Naive thymus-derived CD8-positive, alpha-beta T cell (primary cell): ENCODE measurements at regions not wholly inside any gene's neighbourhood (a gene's known extent, or its start where the extent isn't known, plus 50 kb on each side); places are given as distances from the start of the nearest gene placed in this dataset.
"Not testable (repeated sequence)": the region's sequence is repeated elsewhere in the genome, so short reads cannot be mapped to it uniquely, and the experiment has no call there.

Source experiments
- ATAC-seq, 2 donors: fragments of 150-1000 bp; cut with Tn5 transposase in 1 of 2; sonication (Bioruptor Pico), chemical (Tn5 transposase) in 1 of 2; 1 replicate in 1 of 2; 2 replicates in 1 of 2; pipeline ENCODE4 v1.10.0; 2021; ENCODE audit warnings: mild to moderate bottlenecking in 2 of 2, moderate library complexity in 2 of 2
- POLR2A ChIA-PET: fragments of 350-600 bp; sonication (Branson Sonifier 250); formaldehyde crosslinking; loops from one replicate; lab custom pipeline; 2021; ENCODE audit warnings: antibody characterized with exemption; lab: Charles Lee
- DNase-seq, 10 donors: peaks; one replicate each; pipeline versions ENCODE4 v3.0.0 to v3.0.0-alpha.2; 2020 to 2022
- H3K27ac Mint-ChIP-seq, 10 donors: one replicate each; pipeline ENCODE4 v1.8.0; 2020 to 2022; ENCODE audit warnings: mild to moderate bottlenecking in 10 of 10, mixed read lengths in 10 of 10, moderate library complexity in 4 of 10, inconsistent platforms in 1 of 10
- H3K27me3 Mint-ChIP-seq, 5 donors: one replicate each; pipeline ENCODE4 v1.8.0; 2021 to 2022; ENCODE audit warnings: mixed read lengths in 5 of 5
- H3K36me3 Mint-ChIP-seq, 3 donors: one replicate each; pipeline ENCODE4 v1.8.0; 2020 to 2022; ENCODE audit warnings: mixed read lengths in 3 of 3, mild to moderate bottlenecking in 2 of 3, inconsistent platforms in 1 of 3
- H3K4me1 Mint-ChIP-seq, 4 donors: one replicate each; pipeline ENCODE4 v1.8.0; 2021 to 2022; ENCODE audit warnings: mixed read lengths in 4 of 4
- H3K4me3 Mint-ChIP-seq, 10 donors: one replicate each; pipeline ENCODE4 v1.8.0; 2020 to 2022; ENCODE audit warnings: mild to moderate bottlenecking in 10 of 10, mixed read lengths in 10 of 10, moderate library complexity in 6 of 10, inconsistent platforms in 1 of 10
- H3K9me3 Mint-ChIP-seq, 9 donors: one replicate each; pipeline ENCODE4 v1.8.0; 2020 to 2022; ENCODE audit warnings: mixed read lengths in 9 of 9, mild to moderate bottlenecking in 3 of 9, inconsistent platforms in 1 of 9, moderate library complexity in 1 of 9

GRCh38 chr2:118440404-118441098 lies 352.3 kb downstream of the INSIG2 start:
- Mint-ChIP-seq H3K4me3 (no peak overlapping the region), H3K36me3 (no peaks in the 10 kb centered on the region), H3K9me3 (no peaks in the 10 kb centered on the region), H3K4me1 (no peaks in the 10 kb centered on the region), H3K27ac (no peak overlapping the region), H3K27me3 (peaks cover 1 to 32% (median 8%) of the 10 kb centered on the region in 5 donors)
- POLR2A ChIA-PET, result no interaction called here
- DNase-seq (no peak), ATAC-seq (no peak)

GRCh38 chr2:118437501-118437900 lies 349.2 kb downstream of the INSIG2 start:
- DNase-seq (no peak), ATAC-seq (no peak)
- no peaks in the 10 kb centered on the region for H3K4me1 Mint-ChIP-seq
- no peaks in the 10 kb centered on the region for H3K36me3 Mint-ChIP-seq
- no peak overlapping the region for H3K27ac Mint-ChIP-seq
- H3K4me3 Mint-ChIP-seq, result no peak overlapping the region
- peaks cover 1 to 54% (median 12%) of the 10 kb centered on the region in 5 donors for H3K27me3 Mint-ChIP-seq
- POLR2A ChIA-PET, result no interaction called here
- no peaks in the 10 kb centered on the region for H3K9me3 Mint-ChIP-seq

GRCh38 chr2:118431997-118432396 lies 343.7 kb downstream of the INSIG2 start:
- no peak overlapping the region for H3K4me3 Mint-ChIP-seq
- POLR2A ChIA-PET, result no interaction called here
- ATAC-seq, result no peak
- DNase-seq, result no peak
- no peak overlapping the region for H3K27ac Mint-ChIP-seq
- peaks cover 5 to 53% (median 10%) of the 10 kb centered on the region in 5 donors for H3K27me3 Mint-ChIP-seq
- H3K9me3 Mint-ChIP-seq, result peaks cover 0 to 10% (median 0%) of the 10 kb centered on the region in 9 donors
- H3K36me3 Mint-ChIP-seq, result no peaks in the 10 kb centered on the region
- no peaks in the 10 kb centered on the region for H3K4me1 Mint-ChIP-seq

- no peak overlapping the region for H3K4me3 Mint-ChIP-seq
- H3K27me3 Mint-ChIP-seq, result peaks cover 5 to 53% (median 10%) of the 10 kb centered on the region in 5 donors
- no peaks in the 10 kb centered on the region for H3K4me1 Mint-ChIP-seq
- POLR2A ChIA-PET, result no interaction called here
- no peaks in the 10 kb centered on the region for H3K36me3 Mint-ChIP-seq
- no peak for DNase-seq
- H3K27ac Mint-ChIP-seq, result no peak overlapping the region
- H3K9me3 Mint-ChIP-seq, result peaks cover 0 to 10% (median 0%) of the 10 kb centered on the region in 9 donors
- no peak for ATAC-seq
These were observed 343.3 kb downstream of the INSIG2 start for GRCh38 chr2:118431586-118431985.

GRCh38 chr2:118431165-118431517 lies 342.9 kb downstream of the INSIG2 start:
- Mint-ChIP-seq H3K36me3 (no peaks in the 10 kb centered on the region), H3K4me1 (no peaks in the 10 kb centered on the region), H3K27me3 (peaks cover 5 to 53% (median 10%) of the 10 kb centered on the region in 5 donors), H3K4me3 (no peak overlapping the region), H3K27ac (no peak overlapping the region), H3K9me3 (peaks cover 0 to 10% (median 1%) of the 10 kb centered on the region in 9 donors)
- ATAC-seq, result no peak
- no peak for DNase-seq
- POLR2A ChIA-PET, result no interaction called here

- no peaks in the 10 kb centered on the region for H3K36me3 Mint-ChIP-seq
These were observed 342.4 kb downstream of the INSIG2 start for GRCh38 chr2:118430510-118431164.

GRCh38 chr2:118425191-118425590 lies 336.9 kb downstream of the INSIG2 start:
- POLR2A ChIA-PET, result no interaction called here
- H3K27me3 Mint-ChIP-seq, result peaks cover 5 to 49% (median 8%) of the 10 kb centered on the region in 5 donors
- H3K36me3 Mint-ChIP-seq, result peaks cover 0 to 4% (median 0%) of the 10 kb centered on the region in 3 donors
- ATAC-seq (no peak), DNase-seq (no peak)
- H3K4me3 Mint-ChIP-seq, result no peak overlapping the region
- H3K4me1 Mint-ChIP-seq, result no peaks in the 10 kb centered on the region
- H3K27ac Mint-ChIP-seq, result peak overlapping the region in 1 of 10 donors; percentile 41
- peaks cover 0 to 20% (median 5%) of the 10 kb centered on the region in 9 donors for H3K9me3 Mint-ChIP-seq

More at GRCh38 chr2:118430510-118431164, 342.4 kb downstream of the INSIG2 start:
- ATAC-seq (no peak), DNase-seq (no peak)
- Mint-ChIP-seq H3K4me3 (no peak overlapping the region), H3K9me3 (peaks cover 0 to 10% (median 1%) of the 10 kb centered on the region in 9 donors), H3K4me1 (no peaks in the 10 kb centered on the region), H3K27me3 (peaks cover 5 to 48% (median 6%) of the 10 kb centered on the region in 5 donors), H3K27ac (no peak overlapping the region)
- POLR2A ChIA-PET, result no interaction called here

GRCh38 chr2:118423776-118424175 lies 335.5 kb downstream of the INSIG2 start:
- ATAC-seq (no peak), DNase-seq (no peak)
- Mint-ChIP-seq H3K9me3 (peaks cover 0 to 10% (median 5%) of the 10 kb centered on the region in 9 donors), H3K27me3 (peaks cover 6 to 49% (median 13%) of the 10 kb centered on the region in 5 donors), H3K4me3 (no peak overlapping the region), H3K4me1 (no peaks in the 10 kb centered on the region), H3K27ac (no peak overlapping the region), H3K36me3 (peaks cover 0 to 4% (median 0%) of the 10 kb centered on the region in 3 donors)
- POLR2A ChIA-PET, result no interaction called here

- no peak overlapping the region for H3K27ac Mint-ChIP-seq
- H3K4me3 Mint-ChIP-seq, result no peak overlapping the region
- peaks cover 5 to 55% (median 12%) of the 10 kb centered on the region in 5 donors for H3K27me3 Mint-ChIP-seq
- H3K36me3 Mint-ChIP-seq, result peaks cover 0 to 4% (median 0%) of the 10 kb centered on the region in 3 donors
- DNase-seq, result no peak
- POLR2A ChIA-PET, result no interaction called here
- peaks cover 0 to 10% (median 3%) of the 10 kb centered on the region in 9 donors for H3K9me3 Mint-ChIP-seq
- no peak for ATAC-seq
- H3K4me1 Mint-ChIP-seq, result no peaks in the 10 kb centered on the region
These were observed 333.4 kb downstream of the INSIG2 start for GRCh38 chr2:118421648-118422047.

GRCh38 chr2:118417406-118418120 lies 329.3 kb downstream of the INSIG2 start:
- no peaks in the 10 kb centered on the region for H3K4me1 Mint-ChIP-seq
- DNase-seq (no peak), ATAC-seq (no peak)
- no peak overlapping the region for H3K27ac Mint-ChIP-seq
- H3K9me3 Mint-ChIP-seq, result peaks cover 0 to 32% (median 12%) of the 10 kb centered on the region in 9 donors
- H3K27me3 Mint-ChIP-seq, result peaks cover 5 to 40% (median 12%) of the 10 kb centered on the region in 5 donors
- peaks cover 0 to 4% (median 0%) of the 10 kb centered on the region in 3 donors for H3K36me3 Mint-ChIP-seq
- POLR2A ChIA-PET, result no interaction called here
- H3K4me3 Mint-ChIP-seq, result no peak overlapping the region

GRCh38 chr2:118415186-118415585 lies 326.9 kb downstream of the INSIG2 start:
- not testable (repeated sequence) for H3K4me3 Mint-ChIP-seq

GRCh38 chr2:118403658-118404451 lies 315.6 kb downstream of the INSIG2 start:
- no peaks in the 10 kb centered on the region for H3K4me1 Mint-ChIP-seq
- POLR2A ChIA-PET, result no interaction called here
- no peak overlapping the region for H3K27ac Mint-ChIP-seq
- peaks cover 0 to 18% (median 7%) of the 10 kb centered on the region in 9 donors for H3K9me3 Mint-ChIP-seq
- peaks cover 12 to 38% (median 20%) of the 10 kb centered on the region in 5 donors for H3K27me3 Mint-ChIP-seq
- H3K4me3 Mint-ChIP-seq, result no peak overlapping the region
- DNase-seq (no peak), ATAC-seq (no peak)
- H3K36me3 Mint-ChIP-seq, result peaks cover 0 to 7% (median 0%) of the 10 kb centered on the region in 3 donors

More at GRCh38 chr2:118415186-118415585, 326.9 kb downstream of the INSIG2 start:
- H3K27ac Mint-ChIP-seq, H3K4me1 Mint-ChIP-seq, H3K36me3 Mint-ChIP-seq, DNase-seq, POLR2A ChIA-PET, ATAC-seq: not testable (repeated sequence)
- peaks cover 4 to 26% (median 9%) of the 10 kb centered on the region in 5 donors for H3K27me3 Mint-ChIP-seq
- H3K9me3 Mint-ChIP-seq, result peaks cover 0 to 30% (median 9%) of the 10 kb centered on the region in 9 donors
